Lower lobe of right lung (tissue), 2 donors: ENCODE measurements at regions not wholly inside any gene's neighbourhood (a gene's known extent, or its start where the extent isn't known, plus 50 kb on each side); places are given as distances from the start of the nearest gene placed in this dataset.

Experiments used
- ATAC-seq, 2 donors: fragments of 200-7000 bp; cut with Tn5 transposase; one replicate each; pipeline ENCODE4 v1.9.1; 2020 to 2022; ENCODE audit warnings: mild to moderate bottlenecking in 2 of 2, moderate library complexity in 2 of 2
- DNase-seq: peaks from one replicate; pipeline ENCODE4 v3.0.0-alpha.2; 2020
- H3K27ac ChIP-seq: fragments of 200-600 bp; one replicate; pipeline ENCODE4 v1.8.0; 2022
- H3K27me3 ChIP-seq: fragments of 200-600 bp; one replicate; pipeline ENCODE4 v1.8.0; 2022; ENCODE audit warnings: low read depth
- H3K36me3 ChIP-seq: fragments of 200-600 bp; one replicate; pipeline ENCODE4 v1.8.0; 2022; ENCODE audit warnings: mild to moderate bottlenecking
- H3K4me1 ChIP-seq: fragments of 200-600 bp; one replicate; pipeline ENCODE4 v1.8.0; 2022
- H3K4me3 ChIP-seq: fragments of 200-600 bp; one replicate; pipeline ENCODE4 v1.8.0; 2022; ENCODE audit warnings: mild to moderate bottlenecking
- H3K9me3 ChIP-seq: fragments of 200-600 bp; one replicate; pipeline ENCODE4 v1.8.0; 2022
- CTCF ChIP-seq: fragments of 200-600 bp; IDR thresholded peaks from one replicate; pipeline ENCODE4 v1.8.0; 2022; ENCODE audit warnings: antibody characterized with exemption, mild to moderate bottlenecking
- intact Hi-C: fragments of 100-400 bp; cut with DNase I; formaldehyde crosslinking; loops from one replicate; pipeline ENCODE4 v1.11.0; 2022
- donor health status: DM: no; HTN: yes; CAD: no; lungs with severe emphysema.

- Histone ChIP-seq H3K4me1 (no peaks in the 10 kb centered on the region), H3K9me3 (no peaks in the 10 kb centered on the region), H3K27me3 (no peaks in the 10 kb centered on the region), H3K27ac (no peak overlapping the region), H3K36me3 (no peaks in the 10 kb centered on the region), H3K4me3 (no peak overlapping the region)
- intact Hi-C loops, result no loop called here
- TF ChIP-seq CTCF, result no peak
- DNase-seq, result no peak
- ATAC-seq, result no peak
Measured at GRCh38 chr2:120995656-120996190, 260.1 kb downstream of the GLI2 start.

- no peak for TF ChIP-seq CTCF
- Histone ChIP-seq H3K9me3 (no peaks in the 10 kb centered on the region), H3K36me3 (no peaks in the 10 kb centered on the region), H3K4me3 (no peak overlapping the region), H3K27me3 (no peaks in the 10 kb centered on the region), H3K4me1 (no peaks in the 10 kb centered on the region), H3K27ac (no peak overlapping the region)
- DNase-seq (no peak), ATAC-seq (no peak)
- intact Hi-C loops, result no loop called here
Measured at GRCh38 chr2:120999377-121000097, 263.9 kb downstream of the GLI2 start.

GRCh38 chr2:121000804-121001203, 265.1 kb downstream of the GLI2 start:
- no peak for DNase-seq
- intact Hi-C loops, result no loop called here
- Histone ChIP-seq H3K4me1 (no peaks in the 10 kb centered on the region), H3K9me3 (no peaks in the 10 kb centered on the region), H3K27ac (no peak overlapping the region), H3K27me3 (no peaks in the 10 kb centered on the region), H3K36me3 (no peaks in the 10 kb centered on the region), H3K4me3 (no peak overlapping the region)
- no peak for ATAC-seq
- TF ChIP-seq CTCF, result no peak

GRCh38 chr2:121001641-121002040, 266.0 kb downstream of the GLI2 start:
- ATAC-seq (no peak), DNase-seq (no peak)
- intact Hi-C loops, result no loop called here
- H3K4me1 ChIP-seq, result no peaks in the 10 kb centered on the region
- no peak for TF ChIP-seq CTCF
- H3K4me3 ChIP-seq, result no peak overlapping the region
- no peaks in the 10 kb centered on the region for H3K9me3 ChIP-seq
- no peak overlapping the region for H3K27ac ChIP-seq
- H3K36me3 ChIP-seq, result no peaks in the 10 kb centered on the region
- no peaks in the 10 kb centered on the region for H3K27me3 ChIP-seq

- Histone ChIP-seq H3K27me3 (no peaks in the 10 kb centered on the region), H3K27ac (no peak overlapping the region), H3K4me3 (no peak overlapping the region), H3K36me3 (no peaks in the 10 kb centered on the region), H3K4me1 (no peaks in the 10 kb centered on the region), H3K9me3 (no peaks in the 10 kb centered on the region)
- intact Hi-C loops, result no loop called here
- ATAC-seq, result no peak
- TF ChIP-seq CTCF, result no peak
- no peak for DNase-seq
Measured at GRCh38 chr2:121002597-121002996, 266.9 kb downstream of the GLI2 start.
